ENCODE measurements at regions not wholly inside any gene's neighbourhood (a gene's known extent, or its start where the extent isn't known, plus 50 kb on each side); places are given as distances from the start of the nearest gene placed in this dataset.

- Histone ChIP-seq H3K4me3 (ENCODE audit: low read depth, low read length) (no peak overlapping the region), H3K27me3 (ENCODE audit: insufficient read depth, low read length) (no peaks in the 10 kb centered on the region), H2AK5ac (ENCODE audit: low read length) (no peak overlapping the region), H3K9me3 (ENCODE audit: insufficient read depth, low read depth, low read length) (no peaks in the 10 kb centered on the region), H3K4ac (ENCODE audit: low read depth, low read length) (no peak overlapping the region), H3K36me3 (ENCODE audit: control insufficient read depth in 1 of 2, insufficient read depth in 2 of 2, low read length in 2 of 2) (no peaks in the 10 kb centered on the region), H2BK120ac (ENCODE audit: insufficient read depth, low read length, poor library complexity) (no peak overlapping the region), H3K79me2 (ENCODE audit: control insufficient read depth, insufficient read depth, low read length, poor library complexity) (no peaks in the 10 kb centered on the region), H3K9ac (ENCODE audit: low read length) (no peak overlapping the region), H3K14ac (ENCODE audit: low read length) (no peak overlapping the region), H2BK12ac (ENCODE audit: low read length) (no peak overlapping the region), H3K27ac (ENCODE audit: low read depth, low read length) (no peak overlapping the region), H3K18ac (ENCODE audit: low read length) (no peak overlapping the region), H3K23ac (ENCODE audit: low read length) (no peak overlapping the region), H4K12ac (ENCODE audit: low read depth, low read length) (no peak overlapping the region), H3K4me1 (ENCODE audit: control insufficient read depth in 1 of 2, insufficient read depth in 2 of 2, low read length in 2 of 2) (peaks cover 0 to 4% of the 10 kb centered on the region in 2 experiments), H2BK5ac (ENCODE audit: low read depth, low read length, poor library complexity) (no peak overlapping the region), H3K4me2 (ENCODE audit: low read length) (no peak overlapping the region), H3K79me1 (ENCODE audit: low read length) (no peaks in the 10 kb centered on the region), H4K91ac (ENCODE audit: low read depth, low read length) (no peak overlapping the region), H2AFZ (ENCODE audit: insufficient read depth, low read length, poor library complexity) (no peak overlapping the region), H4K8ac (ENCODE audit: low read depth, low read length) (no peak overlapping the region)
- no peak for DNase-seq
These were observed 1536.4 kb downstream of the NLGN4Y start for GRCh38 chrY:16060686-16061085.

GRCh38 chrY:16071957-16072356, 1547.6 kb downstream of the NLGN4Y start:
- Histone ChIP-seq H3K4ac (ENCODE audit: low read depth, low read length) (no peak overlapping the region), H4K12ac (ENCODE audit: low read depth, low read length) (no peak overlapping the region), H3K27me3 (ENCODE audit: insufficient read depth, low read length) (no peaks in the 10 kb centered on the region), H3K14ac (ENCODE audit: low read length) (no peak overlapping the region), H3K18ac (ENCODE audit: low read length) (no peak overlapping the region), H2AFZ (ENCODE audit: insufficient read depth, low read length, poor library complexity) (no peak overlapping the region), H3K79me2 (ENCODE audit: control insufficient read depth, insufficient read depth, low read length, poor library complexity) (no peaks in the 10 kb centered on the region), H3K79me1 (ENCODE audit: low read length) (peaks cover 2% of the 10 kb centered on the region), H3K9me3 (ENCODE audit: insufficient read depth, low read depth, low read length) (no peaks in the 10 kb centered on the region), H4K91ac (ENCODE audit: low read depth, low read length) (no peak overlapping the region), H3K9ac (ENCODE audit: low read length) (no peak overlapping the region), H3K4me2 (ENCODE audit: low read length) (no peak overlapping the region), H2BK120ac (ENCODE audit: insufficient read depth, low read length, poor library complexity) (no peak overlapping the region), H3K4me1 (ENCODE audit: control insufficient read depth in 1 of 2, insufficient read depth in 2 of 2, low read length in 2 of 2) (no peaks in the 10 kb centered on the region), H2BK12ac (ENCODE audit: low read length) (no peak overlapping the region), H3K4me3 (ENCODE audit: low read depth, low read length) (no peak overlapping the region), H2BK5ac (ENCODE audit: low read depth, low read length, poor library complexity) (no peak overlapping the region), H4K8ac (ENCODE audit: low read depth, low read length) (no peak overlapping the region), H2AK5ac (ENCODE audit: low read length) (no peak overlapping the region), H3K27ac (ENCODE audit: low read depth, low read length) (no peak overlapping the region), H3K36me3 (ENCODE audit: control insufficient read depth in 1 of 2, insufficient read depth in 2 of 2, low read length in 2 of 2) (no peaks in the 10 kb centered on the region), H3K23ac (ENCODE audit: low read length) (no peak overlapping the region)
- WGBS (ENCODE audit: extremely low coverage, insufficient coverage, insufficient read length): no CpG with 5 or more reads among the region's 3 CpGs
- DNase-seq: no peak

GRCh38 chrY:16075701-16076100, 1551.4 kb downstream of the NLGN4Y start:
- H3K27me3 ChIP-seq (ENCODE audit: insufficient read depth, low read length): no peaks in the 10 kb centered on the region
- no peak overlapping the region for H3K23ac ChIP-seq (ENCODE audit: low read length)
- no peak overlapping the region for H2BK5ac ChIP-seq (ENCODE audit: low read depth, low read length, poor library complexity)
- H3K27ac ChIP-seq (ENCODE audit: low read depth, low read length): no peak overlapping the region
- H2AFZ ChIP-seq (ENCODE audit: insufficient read depth, low read length, poor library complexity): no peak overlapping the region
- no peaks in the 10 kb centered on the region for H3K79me1 ChIP-seq (ENCODE audit: low read length)
- no peak overlapping the region for H4K8ac ChIP-seq (ENCODE audit: low read depth, low read length)
- H3K4me2 ChIP-seq (ENCODE audit: low read length): no peak overlapping the region
- no peaks in the 10 kb centered on the region for H3K36me3 ChIP-seq (ENCODE audit: control insufficient read depth in 1 of 2, insufficient read depth in 2 of 2, low read length in 2 of 2)
- H4K12ac ChIP-seq (ENCODE audit: low read depth, low read length): no peak overlapping the region
- no peak overlapping the region for H4K91ac ChIP-seq (ENCODE audit: low read depth, low read length)
- DNase-seq: no peak
- H3K4ac ChIP-seq (ENCODE audit: low read depth, low read length): no peak overlapping the region
- no peak overlapping the region for H2BK12ac ChIP-seq (ENCODE audit: low read length)
- H3K9me3 ChIP-seq (ENCODE audit: insufficient read depth, low read depth, low read length): no peaks in the 10 kb centered on the region
- no peak overlapping the region for H3K9ac ChIP-seq (ENCODE audit: low read length)
- H2BK120ac ChIP-seq (ENCODE audit: insufficient read depth, low read length, poor library complexity): no peak overlapping the region
- no peaks in the 10 kb centered on the region for H3K79me2 ChIP-seq (ENCODE audit: control insufficient read depth, insufficient read depth, low read length, poor library complexity)
- H2AK5ac ChIP-seq (ENCODE audit: low read length): no peak overlapping the region
- H3K14ac ChIP-seq (ENCODE audit: low read length): no peak overlapping the region
- H3K4me1 ChIP-seq (ENCODE audit: control insufficient read depth in 1 of 2, insufficient read depth in 2 of 2, low read length in 2 of 2): no peaks in the 10 kb centered on the region
- no peak overlapping the region for H3K4me3 ChIP-seq (ENCODE audit: low read depth, low read length)
- H3K18ac ChIP-seq (ENCODE audit: low read length): no peak overlapping the region
- no CpG with 5 or more reads among the region's 1 CpG for WGBS (ENCODE audit: extremely low coverage, insufficient coverage, insufficient read length)

GRCh38 chrY:16097325-16097724, 1573.0 kb downstream of the NLGN4Y start:
- no peak overlapping the region for H4K8ac ChIP-seq (ENCODE audit: low read depth, low read length)
- H3K18ac ChIP-seq (ENCODE audit: low read length): no peak overlapping the region
- no peak overlapping the region for H2BK12ac ChIP-seq (ENCODE audit: low read length)
- H3K4ac ChIP-seq (ENCODE audit: low read depth, low read length): no peak overlapping the region
- H2BK5ac ChIP-seq (ENCODE audit: low read depth, low read length, poor library complexity): no peak overlapping the region
- no peaks in the 10 kb centered on the region for H3K27me3 ChIP-seq (ENCODE audit: insufficient read depth, low read length)
- H3K27ac ChIP-seq (ENCODE audit: low read depth, low read length): no peak overlapping the region
- H4K12ac ChIP-seq (ENCODE audit: low read depth, low read length): no peak overlapping the region
- WGBS (ENCODE audit: extremely low coverage, insufficient coverage, insufficient read length): no CpG with 5 or more reads among the region's 1 CpG
- no peaks in the 10 kb centered on the region for H3K9me3 ChIP-seq (ENCODE audit: insufficient read depth, low read depth, low read length)
- no peak overlapping the region for H3K9ac ChIP-seq (ENCODE audit: low read length)
- H3K4me2 ChIP-seq (ENCODE audit: low read length): no peak overlapping the region
- H3K23ac ChIP-seq (ENCODE audit: low read length): no peak overlapping the region
- H2AFZ ChIP-seq (ENCODE audit: insufficient read depth, low read length, poor library complexity): no peak overlapping the region
- H3K36me3 ChIP-seq (ENCODE audit: control insufficient read depth in 1 of 2, insufficient read depth in 2 of 2, low read length in 2 of 2): no peaks in the 10 kb centered on the region
- DNase-seq: no peak
- no peaks in the 10 kb centered on the region for H3K4me1 ChIP-seq (ENCODE audit: control insufficient read depth in 1 of 2, insufficient read depth in 2 of 2, low read length in 2 of 2)
- H3K14ac ChIP-seq (ENCODE audit: low read length): no peak overlapping the region
- no peak overlapping the region for H2AK5ac ChIP-seq (ENCODE audit: low read length)
- no peak overlapping the region for H3K4me3 ChIP-seq (ENCODE audit: low read depth, low read length)
- no peak overlapping the region for H2BK120ac ChIP-seq (ENCODE audit: insufficient read depth, low read length, poor library complexity)
- H4K91ac ChIP-seq (ENCODE audit: low read depth, low read length): no peak overlapping the region
- no peaks in the 10 kb centered on the region for H3K79me1 ChIP-seq (ENCODE audit: low read length)
- H3K79me2 ChIP-seq (ENCODE audit: control insufficient read depth, insufficient read depth, low read length, poor library complexity): no peaks in the 10 kb centered on the region
